OCI-LY3 (cell line): ENCODE measurements at regions not wholly inside any gene's neighbourhood (a gene's known extent, or its start where the extent isn't known, plus 50 kb on each side); places are given as distances from the start of the nearest gene placed in this dataset.

Source experiments
- H2AFZ ChIP-seq: fragments of 200-600, 300-600 bp; shearing (Covaris generic); 2 replicates; pipeline ENCODE4 v1.6.0; 2014; ENCODE audit warnings: antibody characterized with exemption, low read depth, low read length
- H3K27ac ChIP-seq: fragments of 200-600, 300-600 bp; sonication (generic); 2 replicates; pipeline ENCODE4 v1.5.1; 2014; ENCODE audit warnings: mild to moderate bottlenecking, low read length, moderate library complexity, mixed read lengths
- H3K27me3 ChIP-seq: fragments of 200-600, 300-600 bp; sonication (generic); 2 replicates; pipeline ENCODE4 v1.6.1; 2014; ENCODE audit warnings: low read depth, low read length, mixed read lengths
- H3K36me3 ChIP-seq: fragments of 200-600, 300-600 bp; sonication (generic); replicated peaks from 2 replicates; pipeline ENCODE3; 2014; ENCODE audit warnings: low read depth, low read length, mixed read lengths
- H3K4me1 ChIP-seq: fragments of 300-600, 200-600 bp; sonication (generic); 2 replicates; pipeline ENCODE4 v1.6.1; 2014; ENCODE audit warnings: low read length, mixed read lengths
- H3K4me2 ChIP-seq: fragments of 200-600, 300-600 bp; sonication (generic); 2 replicates; pipeline ENCODE4 v1.6.1; 2014; ENCODE audit warnings: low read length, mixed read lengths
- H3K4me3 ChIP-seq: fragments of 300-600, 200-600 bp; sonication (generic); 2 replicates; pipeline ENCODE4 v1.5.1; 2014; ENCODE audit warnings: antibody characterized with exemption, mild to moderate bottlenecking, low read length, moderate library complexity
- H3K79me2 ChIP-seq: fragments of 300-600, 200-600 bp; shearing (Covaris generic); 2 replicates; pipeline ENCODE4 v1.6.1; 2014; ENCODE audit warnings: mild to moderate bottlenecking, low read length, mixed read lengths
- H3K9ac ChIP-seq: fragments of 300-600, 200-600 bp; shearing (Covaris generic); 2 replicates; pipeline ENCODE4 v1.6.0; 2014; ENCODE audit warnings: mild to moderate bottlenecking, low read length, moderate library complexity
- H3K9me3 ChIP-seq: fragments of 200-600, 300-600 bp; shearing (Covaris generic); 2 replicates; pipeline ENCODE4 v1.6.1; 2014; ENCODE audit warnings: low read length, mixed read lengths; ENCODE audit not compliant: insufficient read depth
- H4K20me1 ChIP-seq: fragments of 200-600, 300-600 bp; sonication (generic); 2 replicates; pipeline ENCODE4 v1.6.1; 2016; ENCODE audit warnings: low read length, mixed read lengths; ENCODE audit not compliant: insufficient read depth
- CTCF ChIP-seq: fragments of 200-600, 300-600 bp; sonication (generic); IDR thresholded peaks from 2 replicates; pipeline ENCODE4 v1.5.1; 2014; ENCODE audit warnings: antibody characterized with exemption, low read length, low read depth
- EZH2phosphoT487 ChIP-seq: fragments of 200-600 bp; shearing (Covaris generic); IDR thresholded peaks from 2 replicates; pipeline ENCODE4 v1.6.1; 2018; ENCODE audit warnings: antibody characterized with exemption, mixed run types, low read depth

- no peak overlapping the region for H3K9ac ChIP-seq
- H3K9me3 ChIP-seq = no peaks in the 10 kb centered on the region
- H2AFZ ChIP-seq = no peak overlapping the region
- no peaks in the 10 kb centered on the region for H3K36me3 ChIP-seq
- TF ChIP-seq CTCF (no peak), EZH2phosphoT487 (no peak)
- peaks cover 6% of the 10 kb centered on the region; the same call in 1 of the 2 replicates for H3K4me1 ChIP-seq
- H3K79me2 ChIP-seq = no peaks in the 10 kb centered on the region
- H3K4me2 ChIP-seq = no peak overlapping the region
- H3K27me3 ChIP-seq = peaks cover 27% of the 10 kb centered on the region
- no peak overlapping the region for H3K4me3 ChIP-seq
- H3K27ac ChIP-seq = no peak overlapping the region
- H4K20me1 ChIP-seq = no peaks in the 10 kb centered on the region
Observed at GRCh38 chr15:77685082-77685815, 52.5 kb upstream of the LINGO1 start.

- peaks cover 6% of the 10 kb centered on the region; the same call in 1 of the 2 replicates for H3K4me1 ChIP-seq
- no peak overlapping the region for H3K27ac ChIP-seq
- TF ChIP-seq EZH2phosphoT487 = no peak
- no peak for TF ChIP-seq CTCF
- H3K79me2 ChIP-seq = no peaks in the 10 kb centered on the region
- H3K4me3 ChIP-seq = no peak overlapping the region
- no peaks in the 10 kb centered on the region for H3K9me3 ChIP-seq
- no peak overlapping the region for H2AFZ ChIP-seq
- peaks cover 23% of the 10 kb centered on the region for H3K27me3 ChIP-seq
- no peak overlapping the region for H3K4me2 ChIP-seq
- H3K36me3 ChIP-seq = no peaks in the 10 kb centered on the region
- no peaks in the 10 kb centered on the region for H4K20me1 ChIP-seq
- H3K9ac ChIP-seq = no peak overlapping the region
Observed at GRCh38 chr15:77684341-77685081, 51.8 kb upstream of the LINGO1 start.

GRCh38 chr15:77682564-77682963 lies 49.9 kb upstream of the LINGO1 start:
- H3K4me2 ChIP-seq = no peak overlapping the region
- no peaks in the 10 kb centered on the region for H3K9me3 ChIP-seq
- H3K27me3 ChIP-seq = peaks cover 30% of the 10 kb centered on the region

More at GRCh38 chr15:77682564-77682963, 49.9 kb upstream of the LINGO1 start:
- H3K9ac ChIP-seq = no peak overlapping the region
- H3K4me1 ChIP-seq = peaks cover 6% of the 10 kb centered on the region; the same call in 1 of the 2 replicates
- H2AFZ ChIP-seq = no peak overlapping the region
- TF ChIP-seq EZH2phosphoT487 (no peak), CTCF (no peak)
- H3K27ac ChIP-seq = no peak overlapping the region
- H3K36me3 ChIP-seq = no peaks in the 10 kb centered on the region
- no peaks in the 10 kb centered on the region for H4K20me1 ChIP-seq
- H3K4me3 ChIP-seq = no peak overlapping the region
- no peaks in the 10 kb centered on the region for H3K79me2 ChIP-seq
